HepG2 (cell line): ENCODE measurements at regions not wholly inside any gene's neighbourhood (a gene's known extent, or its start where the extent isn't known, plus 50 kb on each side); places are given as distances from the start of the nearest gene placed in this dataset.

Experiments
- ATAC-seq: fragments of 200-7000 bp; cut with Tn5 transposase; 3 replicates; pipeline ENCODE4 v1.9.1; 2020; ENCODE audit warnings: mild to moderate bottlenecking, moderate library complexity
- BruUV-seq: library from RNA; stranded (reverse); fragments of 400-500 nt; replicated peaks from 2 replicates; lab custom pipeline; 2021; lab: Mats Ljungman, UMichigan
- CTCF ChIA-PET: fragments of 300-600 bp; formaldehyde crosslinking; extraction: SDS; loops from one replicate; lab custom pipeline; 2021; ENCODE audit warnings: low total read pairs, inconsistent platforms, low intra/inter-chr PET ratio; lab: Yijun Ruan, JAX
- POLR2A ChIA-PET: fragments of 350-600 bp; sonication (Branson Sonifier 250); formaldehyde crosslinking; loops from one replicate; lab custom pipeline; 2020; ENCODE audit warnings: antibody characterized with exemption, inconsistent platforms; lab: Yijun Ruan, JAX
- DNase-seq: peaks from one replicate; pipeline ENCODE4 v3.0.0-alpha.2; 2015; ENCODE audit warnings: low spot score
- FAIRE-seq: peaks from 3 replicates; lab custom pipeline; 2011; peaks lifted over from hg19 to GRCh38; lab: Jason Lieb, UNC
- H2AFZ ChIP-seq: one replicate; pipeline ENCODE4 v1.6.1; 2011; ENCODE audit warnings: low read length, inconsistent platforms
- H3K27ac ChIP-seq: fragments of 300-600 bp; 3 replicates; pipeline ENCODE4 v1.8.0; 2011; ENCODE audit warnings: mixed run types, mild to moderate bottlenecking, mixed read lengths, low read length, inconsistent platforms; ENCODE audit not compliant: insufficient read depth; ENCODE audit errors: extremely low read length
- H3K27me3 ChIP-seq, 2 experiments: fragments of 200-600 bp in 1 of 2; 2 replicates in 1 of 2; 3 replicates in 1 of 2; pipeline versions ENCODE4 v1.6.0 to v1.8.0; 2011; ENCODE audit warnings: low read length in 2 of 2, mild to moderate bottlenecking in 2 of 2, moderate library complexity in 2 of 2, inconsistent platforms in 1 of 2; ENCODE audit not compliant: insufficient read depth in 2 of 2, control insufficient read depth in 1 of 2
- H3K36me3 ChIP-seq, 2 experiments: fragments of 200-600 bp in 1 of 2; replicated peaks in 1 of 2; 2 replicates in 1 of 2; 3 replicates in 1 of 2; pipeline versions ENCODE4 v1.5.1 to v1.8.0; 2011; ENCODE audit warnings: low read length in 2 of 2, inconsistent platforms in 1 of 2; ENCODE audit not compliant: insufficient read depth in 2 of 2, control insufficient read depth in 1 of 2
- H3K4me1 ChIP-seq: 2 replicates; pipeline ENCODE4 v1.5.1; 2012; ENCODE audit warnings: low read length, inconsistent platforms; ENCODE audit not compliant: insufficient read depth
- H3K4me2 ChIP-seq: 2 replicates; pipeline ENCODE4 v1.6.0; 2011; ENCODE audit warnings: low read depth, low read length, inconsistent platforms
- H3K4me3 ChIP-seq, 3 experiments: fragments of 200-600 bp in 1 of 3; sonication (generic), shearing (Covaris generic) in 1 of 3; replicated peaks in 1 of 3; 2 replicates each; pipeline ENCODE4 v1.5.1; 2011 to 2016; ENCODE audit warnings: low read length in 3 of 3, inconsistent platforms in 2 of 3, low read depth in 2 of 3, mild to moderate bottlenecking in 2 of 3, control low read depth in 1 of 3, mixed read lengths in 1 of 3; ENCODE audit not compliant: insufficient read depth in 1 of 3
- H3K79me2 ChIP-seq: one replicate; pipeline ENCODE4 v1.6.1; 2011; ENCODE audit warnings: low read length, inconsistent platforms; ENCODE audit not compliant: insufficient read depth
- H3K9ac ChIP-seq: 2 replicates; pipeline ENCODE4 v1.6.0; 2011; ENCODE audit warnings: mild to moderate bottlenecking, low read depth, low read length, inconsistent platforms; ENCODE audit not compliant: insufficient read depth
- H3K9me3 ChIP-seq: 2 replicates; pipeline ENCODE4 v1.5.1; 2012; ENCODE audit warnings: mild to moderate bottlenecking, low read length
- H4K20me1 ChIP-seq: 2 replicates; pipeline ENCODE4 v1.6.0; 2011; ENCODE audit warnings: inconsistent platforms, mild to moderate bottlenecking, low read length, moderate library complexity; ENCODE audit not compliant: insufficient read depth
- GZF1 ChIP-seq: sonication (generic); formaldehyde crosslinking; IDR thresholded peaks from 2 replicates; pipeline ENCODE4 v1.5.1; 2020; ENCODE audit warnings: mild to moderate bottlenecking, missing genetic modification reagents
- JUN ChIP-seq: sonication (generic); formaldehyde crosslinking; IDR thresholded peaks from 2 replicates; pipeline ENCODE4 v1.4.0; 2020; ENCODE audit warnings: mild to moderate bottlenecking, missing genetic modification reagents
- REST ChIP-seq, 2 experiments: IDR thresholded peaks; 2 replicates each; pipeline ENCODE4 v1.6.1; 2011 to 2012; ENCODE audit warnings: low read length in 2 of 2, borderline replicate concordance in 1 of 2, low read depth in 1 of 2, mild to moderate bottlenecking in 1 of 2, moderate library complexity in 1 of 2
- TP53 ChIP-seq: sonication (generic); formaldehyde crosslinking; conservative IDR thresholded peaks from 2 replicates; pipeline ENCODE4 v1.4.0; 2020; ENCODE audit warnings: missing genetic modification reagents
- WGBS: methylation state at CpG from one replicate; pipeline ENCODE4 v1.1.6; 2017; ENCODE audit warnings: low lambda C conversion rate; 5-methylcytosine and 5-hydroxymethylcytosine counted together
- in situ Hi-C: cut with HindIII; loops from 2 replicates; pipeline ENCODE4 v1.10.0; 2017; ENCODE audit warnings: low pct_unique_long_range_greater_than_20kb; ENCODE audit not compliant: extremely low pct_ligation_motif_present
- intact Hi-C: fragments of 100-400 bp; cut with micrococcal nuclease; formaldehyde crosslinking; loops from one replicate; pipeline ENCODE4 v1.10.0; 2022; ENCODE audit not compliant: unreplicated experiment

DNA sequence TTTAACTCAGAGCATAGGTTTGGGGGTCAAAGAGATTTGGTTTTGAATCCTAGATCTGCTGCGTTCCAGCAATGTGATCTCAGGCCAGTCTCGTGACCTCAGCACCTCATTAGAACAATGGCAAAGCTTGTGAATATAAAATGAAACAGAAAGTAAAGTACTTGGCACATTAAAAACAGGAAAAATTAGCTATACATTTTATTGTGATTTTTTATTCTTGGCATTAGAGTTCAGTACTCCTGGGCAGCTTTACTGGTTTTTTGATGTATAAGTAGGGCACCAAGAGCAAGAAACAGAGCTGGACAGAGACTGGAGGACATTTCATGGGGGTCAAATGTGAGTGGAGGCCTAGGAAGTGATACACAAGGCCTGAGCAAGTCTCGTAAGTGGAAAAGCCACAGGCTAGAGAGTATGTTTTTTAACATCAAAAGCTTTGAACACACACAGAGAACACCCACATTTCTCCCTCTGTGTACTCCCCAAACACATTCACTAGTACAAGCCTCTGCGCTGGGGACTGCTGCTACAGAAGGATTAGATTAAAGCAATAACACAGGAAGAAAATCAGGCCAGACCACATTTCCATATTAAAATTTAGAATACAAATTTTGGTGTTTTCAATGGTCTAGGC, 157.2 kb upstream of the SLC25A13 start (continued):
- TF ChIP-seq REST (IDR thresholded peaks at IDR 0.05; ENCODE audit: borderline replicate concordance in 1 of 2, low read depth in 1 of 2, low read length in 2 of 2), result no peak
- TF ChIP-seq GZF1 (CRISPR knock-in tag), result no peak

GRCh38 chr7:96471606-96472005, 149.7 kb upstream of the SLC25A13 start:
- POLR2A ChIA-PET, result no interaction called here
- DNase-seq, result no peak
- TF ChIP-seq TP53 (no peak), JUN (CRISPR knock-in tag) (no peak)
- TF ChIP-seq, all 625 proteins: peak for 0
- FAIRE-seq, result no peak
- no peak overlapping the region for H3K9ac ChIP-seq
- H3K4me2 ChIP-seq, result no peak overlapping the region
- no peak overlapping the region for H3K27ac ChIP-seq
- intact Hi-C loops (no loop called here), in situ Hi-C loops (no loop called here)
- H3K36me3 ChIP-seq, result no peaks in the 10 kb centered on the region
- no TSS peak for BruUV-seq
- no peaks in the 10 kb centered on the region for H4K20me1 ChIP-seq
- H3K27me3 ChIP-seq, result 0 out of 5 replicates have a peak, but pooled peaks cover 0 to 6% of the 10 kb centered on the region in 2 experiments
- CTCF ChIA-PET, result no interaction called here
- H3K4me1 ChIP-seq, result no peaks in the 10 kb centered on the region
- WGBS, result 76% methylated on average over 1 of the region's 1 CpG
- no peak overlapping the region for H2AFZ ChIP-seq
- no peak overlapping the region for H3K4me3 ChIP-seq
- ATAC-seq, result no peak
- H3K79me2 ChIP-seq, result no peaks in the 10 kb centered on the region
- no peaks in the 10 kb centered on the region for H3K9me3 ChIP-seq
